NCI-H1417 (cell line): ENCODE measurements at regions not wholly inside any gene's neighbourhood (a gene's known extent, or its start where the extent isn't known, plus 50 kb on each side); places are given as distances from the start of the nearest gene placed in this dataset.
A peak's percentile ranks its signal among the peaks of the same experiment; 100 is the strongest.
"Not testable (repeated sequence)": the region's sequence is repeated elsewhere in the genome, so short reads cannot be mapped to it uniquely, and the experiment has no call there.

Experiments
- DNase-seq, 3 experiments: peaks; one replicate each; lab custom pipeline; 2025; lab: John Stamatoyannopoulos, UW

- DNase-seq, result no peak
Observed at GRCh38 chr3:107216229-107216628, 161.0 kb upstream of the CCDC54 start.

DNA sequence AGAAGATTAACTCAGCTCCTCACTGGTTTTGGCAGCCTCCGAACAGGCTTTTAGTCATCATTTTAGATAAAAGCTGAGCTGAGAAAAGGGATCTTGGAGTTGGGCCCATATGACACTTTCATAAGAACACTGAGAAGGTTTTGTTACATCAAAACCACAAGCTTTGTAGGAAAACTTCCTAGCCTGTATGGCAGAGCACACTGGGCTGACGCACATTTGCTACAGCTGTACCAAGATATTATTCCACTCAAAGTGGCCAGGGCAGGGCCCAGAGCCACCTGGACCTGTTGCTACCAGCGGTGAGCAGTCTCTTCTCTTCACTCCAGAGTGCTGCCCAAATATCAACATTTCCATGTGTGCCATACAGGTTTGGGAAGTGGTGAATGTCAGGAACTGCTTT lies 160.5 kb upstream of the CCDC54 start:
- DNase-seq, result no peak

DNA sequence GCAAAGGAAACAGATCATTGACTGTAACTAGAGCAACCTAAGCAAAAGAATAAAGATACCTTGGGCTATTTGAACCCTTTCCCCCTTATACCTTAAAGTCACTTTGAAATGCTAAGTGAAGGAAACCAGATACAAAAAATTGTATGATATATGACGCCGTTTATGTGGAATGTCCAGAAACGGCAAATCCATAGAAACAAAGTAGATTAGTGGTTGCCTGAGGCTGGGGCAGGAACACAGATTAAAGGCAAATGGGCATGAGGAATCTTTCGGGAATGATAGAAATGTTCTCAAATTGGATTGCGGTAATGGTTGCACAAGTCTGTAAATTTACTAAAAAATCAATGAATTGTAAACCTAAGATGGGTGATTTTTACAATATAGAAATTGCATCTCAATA lies 160.1 kb upstream of the CCDC54 start:
- DNase-seq, result no peak

DNA sequence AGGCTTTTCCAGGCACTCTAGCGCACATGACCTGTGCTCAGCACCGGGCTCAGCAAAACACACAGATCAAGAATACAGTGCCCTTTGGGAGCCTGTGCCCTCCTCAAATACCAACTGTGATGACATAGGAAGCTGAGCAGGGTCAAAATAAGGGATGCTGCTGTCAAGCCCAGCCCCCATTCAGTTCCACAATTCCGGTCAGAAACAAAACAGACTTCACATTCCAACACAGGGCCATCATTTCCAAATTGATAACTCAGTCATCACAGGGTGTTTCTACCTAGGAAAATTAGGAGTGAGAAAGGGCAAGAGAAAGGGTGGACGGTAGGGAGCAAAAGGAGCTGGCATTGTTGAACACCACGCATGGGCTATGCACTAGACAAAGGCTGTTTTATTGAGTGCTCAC lies 158.4 kb upstream of the CCDC54 start:
- DNase-seq, result no peak

- no peak for DNase-seq
Observed at GRCh38 chr3:107220538-107220937, 156.7 kb upstream of the CCDC54 start.

- DNase-seq, result no peak
Observed at GRCh38 chr3:107221856-107222255, 155.4 kb upstream of the CCDC54 start.

- DNase-seq, result no peak
Observed at GRCh38 chr3:107222907-107223306, 154.3 kb upstream of the CCDC54 start.

GRCh38 chr3:107224026-107224596 lies 153.1 kb upstream of the CCDC54 start:
- DNase-seq, result peak in 1 of 3 experiments; percentile 6

- DNase-seq, result no peak
Observed at GRCh38 chr3:107227091-107227490, 150.1 kb upstream of the CCDC54 start.

GRCh38 chr3:107233877-107234276 lies 143.4 kb upstream of the CCDC54 start:
- not testable (repeated sequence) for DNase-seq

DNA sequence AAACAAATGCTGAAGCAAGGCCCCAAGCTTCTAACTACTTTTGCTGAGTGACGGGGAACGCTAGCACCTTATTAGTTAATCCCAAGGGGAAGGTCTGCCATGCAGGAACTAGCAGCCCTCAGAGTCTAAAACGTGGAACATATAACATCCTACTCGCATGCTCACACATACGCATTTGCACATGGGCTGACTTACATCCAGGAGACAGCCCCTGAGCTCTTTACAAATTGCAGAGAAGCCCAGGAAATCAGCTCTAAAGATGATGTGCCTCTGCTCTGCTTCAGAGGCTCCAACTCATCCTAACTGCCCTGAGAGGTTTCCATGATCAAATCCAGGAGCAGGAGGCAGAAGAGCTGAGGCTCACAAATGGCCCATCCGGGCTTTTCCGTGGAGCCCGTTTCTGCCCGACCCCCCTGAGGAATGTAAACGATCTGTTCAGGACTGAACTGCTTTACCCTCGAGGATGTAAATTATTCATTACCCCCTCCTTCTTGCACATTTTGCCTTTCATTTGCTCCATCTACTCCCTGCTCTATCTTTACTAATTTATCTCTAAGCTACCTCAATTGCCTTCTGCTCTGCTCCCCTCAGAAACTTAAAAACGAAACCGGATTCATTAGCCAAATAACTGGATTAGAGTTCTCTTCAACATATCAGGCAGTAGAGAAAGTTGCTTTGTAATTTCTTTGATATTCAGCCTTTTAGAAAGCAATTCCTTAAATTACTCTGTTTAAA lies 141.9 kb upstream of the CCDC54 start:
- DNase-seq, result peak in 2 of 3 experiments; percentile 24 to 52

DNA sequence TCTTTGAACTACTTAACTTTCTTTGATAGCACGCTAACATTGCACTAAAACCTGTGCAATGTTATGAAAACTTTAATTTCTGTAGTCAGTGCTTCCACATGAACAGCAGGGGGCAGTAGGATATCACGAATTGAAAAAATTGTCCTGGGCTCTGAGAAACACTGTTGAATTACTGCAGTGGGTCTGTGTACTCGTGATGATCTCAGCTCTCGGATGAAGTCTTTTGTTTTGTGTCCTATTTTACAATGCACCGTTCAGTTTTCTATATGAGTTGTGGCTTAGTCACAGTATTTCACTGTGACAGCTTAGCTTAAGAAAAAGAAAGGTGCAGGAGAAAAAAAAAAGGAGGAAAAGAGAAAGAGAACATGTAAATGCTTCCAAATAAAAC lies 141.3 kb upstream of the CCDC54 start:
- peak; percentile 58 to 87 (median 75) for DNase-seq

DNA sequence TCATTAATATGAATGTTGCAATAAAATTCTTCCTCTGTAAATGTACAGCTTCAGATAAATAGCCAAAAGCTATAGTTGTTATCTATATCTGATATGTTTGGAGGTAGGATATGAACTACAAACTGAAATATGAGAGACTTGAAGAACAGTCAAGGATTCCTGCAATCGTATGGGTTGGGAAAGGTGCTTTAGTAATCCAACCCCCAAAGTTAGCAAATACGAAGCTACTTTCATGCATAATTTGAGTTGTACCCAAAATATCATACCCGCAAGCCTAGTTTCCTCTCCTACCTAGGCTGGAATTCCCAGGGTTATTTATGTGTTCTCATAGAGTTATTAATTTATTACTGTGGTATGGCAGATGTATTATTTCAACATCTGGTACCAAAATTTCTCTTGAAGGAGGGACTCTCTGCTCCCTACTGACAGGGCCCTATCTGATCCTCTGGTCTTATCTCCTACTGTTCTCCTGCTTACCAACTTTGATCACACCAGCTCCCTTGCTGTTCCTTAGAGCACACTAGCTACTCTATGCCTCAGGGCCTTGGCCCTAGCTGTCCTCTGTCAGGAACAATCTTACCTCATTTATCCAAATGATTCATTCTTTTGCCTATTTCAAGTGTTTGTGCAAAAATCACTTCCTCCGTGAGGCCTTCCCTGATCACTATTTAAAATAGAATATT lies 140.4 kb upstream of the CCDC54 start:
- no peak for DNase-seq

- DNase-seq, result peak in 1 of 3 experiments; percentile 6
Observed at GRCh38 chr3:107238787-107239186, 138.5 kb upstream of the CCDC54 start.

- no peak for DNase-seq
Observed at GRCh38 chr3:107239703-107240102, 137.5 kb upstream of the CCDC54 start.

GRCh38 chr3:107240183-107241091 lies 136.8 kb upstream of the CCDC54 start:
- DNase-seq, result peak; percentile 58 to 74 (median 71)

GRCh38 chr3:107241217-107241616 lies 136.0 kb upstream of the CCDC54 start:
- peak in 2 of 3 experiments; percentile 50 to 55 for DNase-seq

- peak; percentile 51 to 91 (median 87) for DNase-seq
Observed at GRCh38 chr3:107242579-107242978, 134.7 kb upstream of the CCDC54 start.

DNA sequence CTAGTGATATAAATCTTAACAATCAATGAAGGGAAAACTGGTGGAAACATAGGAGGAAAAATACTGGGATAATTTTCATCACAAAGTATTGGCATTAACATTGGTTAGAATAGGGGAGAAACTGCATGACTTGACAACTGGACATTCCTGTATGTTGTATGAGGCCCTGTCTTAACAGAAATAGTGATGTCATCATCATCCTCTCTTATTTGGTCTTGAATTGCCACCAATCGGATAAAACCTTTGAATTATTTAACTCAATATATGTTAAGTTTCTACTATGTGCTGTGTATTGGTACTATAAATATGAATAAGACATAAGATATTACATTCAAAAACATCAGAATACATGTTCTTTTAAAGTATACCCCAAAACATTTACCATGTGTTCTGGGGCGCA lies 130.1 kb upstream of the CCDC54 start:
- no peak for DNase-seq

- DNase-seq, result no peak
Observed at GRCh38 chr3:107249132-107249531, 128.1 kb upstream of the CCDC54 start.

DNA sequence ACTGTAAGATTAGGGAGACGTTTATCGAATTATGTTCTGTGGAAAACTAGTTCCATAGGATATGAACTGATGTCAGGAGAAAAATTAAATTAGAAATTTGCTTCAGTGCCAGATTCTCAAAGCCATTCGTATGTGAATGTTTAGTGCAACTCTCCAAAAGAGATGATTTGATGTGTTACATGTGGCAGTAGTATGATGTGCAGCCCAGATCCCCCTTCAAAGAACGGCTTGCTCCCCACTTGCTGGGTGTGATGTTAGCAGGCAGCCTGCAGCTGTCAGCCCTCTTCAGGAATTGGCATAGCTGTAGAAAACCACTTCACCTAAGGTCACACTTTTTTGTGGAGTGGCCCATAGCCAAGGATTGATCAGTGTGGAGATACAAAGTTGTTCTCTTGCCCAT lies 127.0 kb upstream of the CCDC54 start:
- DNase-seq, result no peak

- DNase-seq, result no peak
Observed at GRCh38 chr3:107251819-107252218, 125.4 kb upstream of the CCDC54 start.
